ENCODE measurements at regions not wholly inside any gene's neighbourhood (a gene's known extent, or its start where the extent isn't known, plus 50 kb on each side); places are given as distances from the start of the nearest gene placed in this dataset.
"Not testable (repeated sequence)": the region's sequence is repeated elsewhere in the genome, so short reads cannot be mapped to it uniquely, and the experiment has no call there.

- WGBS, result 80% methylated on average over 4 of the region's 4 CpGs
- no peaks in the 10 kb centered on the region for H3K36me3 ChIP-seq
- H3K4me3 ChIP-seq, result no peak overlapping the region
- H3K9me3 ChIP-seq, result no peaks in the 10 kb centered on the region
- H3K27me3 ChIP-seq, result peaks cover 3% of the 10 kb centered on the region
- DNase-seq (ENCODE audit: low spot score in 2 of 2), result peak in 1 of 2 donors; percentile 23
- no peaks in the 10 kb centered on the region for H3K4me1 ChIP-seq
- TF ChIP-seq CTCF (IDR thresholded peaks at IDR 0.05) (no peak), POLR2AphosphoS5 (IDR thresholded peaks at IDR 0.05) (no peak), EP300 (IDR thresholded peaks at IDR 0.05) (no peak), POLR2A (IDR thresholded peaks at IDR 0.05) (no peak)
- no peak overlapping the region for H3K27ac ChIP-seq
These were observed 256.3 kb upstream of the MYT1L start for GRCh38 chr2:2587354-2587753.

- no peak for DNase-seq (ENCODE audit: low spot score in 2 of 2)
- H3K27me3 ChIP-seq, result peaks cover 1% of the 10 kb centered on the region
- no peak overlapping the region for H3K4me3 ChIP-seq
- TF ChIP-seq POLR2A (IDR thresholded peaks at IDR 0.05) (no peak), POLR2AphosphoS5 (IDR thresholded peaks at IDR 0.05) (no peak), EP300 (IDR thresholded peaks at IDR 0.05) (no peak), CTCF (IDR thresholded peaks at IDR 0.05) (no peak)
- no peaks in the 10 kb centered on the region for H3K36me3 ChIP-seq
- 73% methylated on average over 9 of the region's 9 CpGs for WGBS
- H3K9me3 ChIP-seq, result no peaks in the 10 kb centered on the region
- H3K27ac ChIP-seq, result no peak overlapping the region
- H3K4me1 ChIP-seq, result no peaks in the 10 kb centered on the region
These were observed 255.9 kb upstream of the MYT1L start for GRCh38 chr2:2586931-2587330.

- H3K4me1 ChIP-seq, result no peaks in the 10 kb centered on the region
- no peaks in the 10 kb centered on the region for H3K9me3 ChIP-seq
- H3K4me3 ChIP-seq, result no peak overlapping the region
- H3K27ac ChIP-seq, result no peak overlapping the region
- peaks cover 5% of the 10 kb centered on the region for H3K27me3 ChIP-seq
- TF ChIP-seq EP300 (IDR thresholded peaks at IDR 0.05), result no peak
- TF ChIP-seq POLR2A (IDR thresholded peaks at IDR 0.05), result no peak
- 83% methylated on average over 18 of the region's 18 CpGs for WGBS
- no peaks in the 10 kb centered on the region for H3K36me3 ChIP-seq
- peak in 1 of 2 donors; percentile 45 for DNase-seq (ENCODE audit: low spot score in 2 of 2)
These were observed 255.1 kb upstream of the MYT1L start for GRCh38 chr2:2586068-2586776.

GRCh38 chr2:2582998-2583545 lies 252.0 kb upstream of the MYT1L start:
- no peak for TF ChIP-seq EP300 (IDR thresholded peaks at IDR 0.05)
- TF ChIP-seq POLR2A (IDR thresholded peaks at IDR 0.05), result no peak
- no peak for TF ChIP-seq POLR2AphosphoS5 (IDR thresholded peaks at IDR 0.05)
- no peak for TF ChIP-seq CTCF (IDR thresholded peaks at IDR 0.05)
- no peak overlapping the region for H3K27ac ChIP-seq
- H3K9me3 ChIP-seq, result no peaks in the 10 kb centered on the region
- 57% methylated on average over 7 of the region's 7 CpGs for WGBS
- H3K36me3 ChIP-seq, result no peaks in the 10 kb centered on the region
- H3K4me1 ChIP-seq, result no peaks in the 10 kb centered on the region
- H3K27me3 ChIP-seq, result peaks cover 10% of the 10 kb centered on the region
- no peak overlapping the region for H3K4me3 ChIP-seq
- DNase-seq (ENCODE audit: low spot score in 2 of 2), result peak in 1 of 2 donors; percentile 50

GRCh38 chr2:2581331-2582159 lies 250.5 kb upstream of the MYT1L start:
- no peak overlapping the region for H3K4me3 ChIP-seq
- H3K27me3 ChIP-seq, result peaks cover 10% of the 10 kb centered on the region
- H3K36me3 ChIP-seq, result no peaks in the 10 kb centered on the region
- no peaks in the 10 kb centered on the region for H3K9me3 ChIP-seq
- no peak overlapping the region for H3K27ac ChIP-seq
- no peak for TF ChIP-seq POLR2A (IDR thresholded peaks at IDR 0.05)
- TF ChIP-seq POLR2AphosphoS5 (IDR thresholded peaks at IDR 0.05), result no peak
- no peak for TF ChIP-seq CTCF (IDR thresholded peaks at IDR 0.05)
- TF ChIP-seq EP300 (IDR thresholded peaks at IDR 0.05), result no peak
- WGBS, result 72% methylated on average over 27 of the region's 28 CpGs
- H3K4me1 ChIP-seq, result no peaks in the 10 kb centered on the region
- DNase-seq (ENCODE audit: low spot score in 2 of 2), result peak in 1 of 2 donors; percentile 59

- H3K27ac ChIP-seq; H3K36me3 ChIP-seq; H3K9me3 ChIP-seq; H3K4me3 ChIP-seq; H3K4me1 ChIP-seq; DNase-seq (ENCODE audit: low spot score in 2 of 2): not testable (repeated sequence)
- H3K27me3 ChIP-seq, result peaks cover 10% of the 10 kb centered on the region
- 96% methylated on average over 15 of the region's 19 CpGs for WGBS
These were observed 249.8 kb upstream of the MYT1L start for GRCh38 chr2:2580841-2581240.

All from suprapubic skin (tissue), 4 donors.